Caco-2 (cell line): ENCODE measurements at regions not wholly inside any gene's neighbourhood (a gene's known extent, or its start where the extent isn't known, plus 50 kb on each side); places are given as distances from the start of the nearest gene placed in this dataset.

Source experiments
- BruUV-seq: library from RNA; stranded (reverse); fragments of 400-500 nt; replicated peaks from 2 replicates; lab custom pipeline; 2021; lab: Mats Ljungman, UMichigan
- CTCF ChIA-PET: fragments of 300-600 bp; sonication (Branson Sonifier 250); formaldehyde crosslinking; loops from one replicate; lab custom pipeline; 2022; ENCODE audit warnings: antibody characterized with exemption; lab: Charles Lee
- POLR2A ChIA-PET: fragments of 300-600 bp; sonication (Branson Sonifier 250); formaldehyde crosslinking; loops from one replicate; lab custom pipeline; 2022; ENCODE audit warnings: antibody characterized with exemption; lab: Charles Lee
- DNase-seq, 2 experiments: peaks; one replicate each; pipeline versions ENCODE4 v3.0.0 to v3.0.0-alpha.2; 2020 to 2022
- H3K27me3 ChIP-seq: replicated peaks from 2 replicates; pipeline ENCODE4 v1.6.0; 2011; ENCODE audit warnings: low read length; ENCODE audit not compliant: control insufficient read depth, insufficient read depth
- H3K36me3 ChIP-seq: 2 replicates; pipeline ENCODE4 v1.5.1; 2011; ENCODE audit warnings: low read length; ENCODE audit not compliant: control insufficient read depth, insufficient read depth
- H3K4me1 ChIP-seq: fragments of 250-450 bp; sonication (Bioruptor Pico); 2 replicates; pipeline ENCODE4 v1.5.1; 2020; ENCODE audit warnings: mild to moderate bottlenecking
- H3K4me3 ChIP-seq: 2 replicates; pipeline ENCODE4 v1.5.1; 2011; ENCODE audit warnings: low read depth, mild to moderate bottlenecking, control low read depth, low read length
- H3K9me3 ChIP-seq: fragments of 250-450 bp; sonication (Bioruptor Pico); 2 replicates; pipeline ENCODE4 v1.5.1; 2020; ENCODE audit warnings: mild to moderate bottlenecking, moderate library complexity
- H3K27ac Mint-ChIP-seq: one replicate; pipeline ENCODE4 v1.8.0; 2022; ENCODE audit warnings: mixed read lengths; ENCODE audit not compliant: unreplicated experiment
- H3K27me3 Mint-ChIP-seq: one replicate; pipeline ENCODE4 v1.8.0; 2022; ENCODE audit warnings: mixed read lengths; ENCODE audit not compliant: insufficient read depth, unreplicated experiment
- H3K36me3 Mint-ChIP-seq: one replicate; pipeline ENCODE4 v1.8.0; 2022; ENCODE audit warnings: mild to moderate bottlenecking, mixed read lengths; ENCODE audit not compliant: insufficient read depth, unreplicated experiment
- H3K4me1 Mint-ChIP-seq: one replicate; pipeline ENCODE4 v1.8.0; 2022; ENCODE audit warnings: low read depth, mixed read lengths; ENCODE audit not compliant: unreplicated experiment
- H3K4me3 Mint-ChIP-seq: one replicate; pipeline ENCODE4 v1.8.0; 2022; ENCODE audit warnings: mild to moderate bottlenecking, moderate library complexity, mixed read lengths; ENCODE audit not compliant: unreplicated experiment
- H3K9me3 Mint-ChIP-seq: one replicate; pipeline ENCODE4 v1.8.0; 2022; ENCODE audit warnings: mixed read lengths; ENCODE audit not compliant: unreplicated experiment
- intact Hi-C: fragments of 100-400 bp; cut with micrococcal nuclease; formaldehyde crosslinking; loops from one replicate; pipeline ENCODE4 v1.10.0; 2022; ENCODE audit not compliant: unreplicated experiment
- TF ChIP-seq, protein P1 (sequence below), 2 experiments: fragments of 200-600 bp in 1 of 2; IDR thresholded peaks; 1 replicate in 1 of 2; 2 replicates in 1 of 2; pipeline versions ENCODE4 v1.5.1 to v1.8.0; 2011 to 2022; ENCODE audit warnings: antibody characterized with exemption in 1 of 2, control low read depth in 1 of 2, inconsistent platforms in 1 of 2, low read depth in 1 of 2, low read length in 1 of 2, mild to moderate bottlenecking in 1 of 2, moderate library complexity in 1 of 2; ENCODE audit not compliant: insufficient read depth in 1 of 2, severe bottlenecking in 1 of 2, unreplicated experiment in 1 of 2

GRCh38 chr10:113450046-113450804 is 102.6 kb upstream of the HABP2 start:
- H3K4me3 Mint-ChIP-seq = no peak overlapping the region
- Histone ChIP-seq H3K36me3 (no peaks in the 10 kb centered on the region), H3K9me3 (no peaks in the 10 kb centered on the region), H3K27me3 (no peaks in the 10 kb centered on the region), H3K4me1 (peaks cover 23% of the 10 kb centered on the region), H3K4me3 (no peak overlapping the region)
- DNase-seq = no peak
- ChIA-PET POLR2A (no interaction called here), CTCF (no interaction called here)
- H3K4me1 Mint-ChIP-seq = peaks cover 7% of the 10 kb centered on the region
- BruUV-seq = no TSS peak
- no peaks in the 10 kb centered on the region for H3K9me3 Mint-ChIP-seq
- H3K27ac Mint-ChIP-seq = no peak overlapping the region
- H3K27me3 Mint-ChIP-seq = peaks cover 3% of the 10 kb centered on the region
- no peaks in the 10 kb centered on the region for H3K36me3 Mint-ChIP-seq
- TF ChIP-seq, protein P1, sequence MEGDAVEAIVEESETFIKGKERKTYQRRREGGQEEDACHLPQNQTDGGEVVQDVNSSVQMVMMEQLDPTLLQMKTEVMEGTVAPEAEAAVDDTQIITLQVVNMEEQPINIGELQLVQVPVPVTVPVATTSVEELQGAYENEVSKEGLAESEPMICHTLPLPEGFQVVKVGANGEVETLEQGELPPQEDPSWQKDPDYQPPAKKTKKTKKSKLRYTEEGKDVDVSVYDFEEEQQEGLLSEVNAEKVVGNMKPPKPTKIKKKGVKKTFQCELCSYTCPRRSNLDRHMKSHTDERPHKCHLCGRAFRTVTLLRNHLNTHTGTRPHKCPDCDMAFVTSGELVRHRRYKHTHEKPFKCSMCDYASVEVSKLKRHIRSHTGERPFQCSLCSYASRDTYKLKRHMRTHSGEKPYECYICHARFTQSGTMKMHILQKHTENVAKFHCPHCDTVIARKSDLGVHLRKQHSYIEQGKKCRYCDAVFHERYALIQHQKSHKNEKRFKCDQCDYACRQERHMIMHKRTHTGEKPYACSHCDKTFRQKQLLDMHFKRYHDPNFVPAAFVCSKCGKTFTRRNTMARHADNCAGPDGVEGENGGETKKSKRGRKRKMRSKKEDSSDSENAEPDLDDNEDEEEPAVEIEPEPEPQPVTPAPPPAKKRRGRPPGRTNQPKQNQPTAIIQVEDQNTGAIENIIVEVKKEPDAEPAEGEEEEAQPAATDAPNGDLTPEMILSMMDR (IDR thresholded peaks at IDR 0.05; ENCODE audit: insufficient read depth in 1 of 2, low read depth in 1 of 2, low read length in 1 of 2, severe bottlenecking in 1 of 2, unreplicated experiment in 1 of 2) = no peak
- intact Hi-C loops = no loop called here

- ChIA-PET POLR2A (no interaction called here), CTCF (no interaction called here)
- Histone ChIP-seq H3K36me3 (no peaks in the 10 kb centered on the region), H3K4me3 (no peak overlapping the region), H3K9me3 (no peaks in the 10 kb centered on the region), H3K4me1 (peaks cover 23% of the 10 kb centered on the region), H3K27me3 (no peaks in the 10 kb centered on the region)
- TF ChIP-seq, protein P1 (IDR thresholded peaks at IDR 0.05; ENCODE audit: insufficient read depth in 1 of 2, low read depth in 1 of 2, low read length in 1 of 2, severe bottlenecking in 1 of 2, unreplicated experiment in 1 of 2) = no peak
- no peak overlapping the region for H3K27ac Mint-ChIP-seq
- no peak overlapping the region for H3K4me3 Mint-ChIP-seq
- BruUV-seq = no TSS peak
- intact Hi-C loops = no loop called here
- peaks cover 7% of the 10 kb centered on the region for H3K4me1 Mint-ChIP-seq
- peaks cover 3% of the 10 kb centered on the region for H3K27me3 Mint-ChIP-seq
- H3K9me3 Mint-ChIP-seq = no peaks in the 10 kb centered on the region
- no peak for DNase-seq
- H3K36me3 Mint-ChIP-seq = no peaks in the 10 kb centered on the region
Measured at GRCh38 chr10:113450906-113451305, 101.9 kb upstream of the HABP2 start.

DNA sequence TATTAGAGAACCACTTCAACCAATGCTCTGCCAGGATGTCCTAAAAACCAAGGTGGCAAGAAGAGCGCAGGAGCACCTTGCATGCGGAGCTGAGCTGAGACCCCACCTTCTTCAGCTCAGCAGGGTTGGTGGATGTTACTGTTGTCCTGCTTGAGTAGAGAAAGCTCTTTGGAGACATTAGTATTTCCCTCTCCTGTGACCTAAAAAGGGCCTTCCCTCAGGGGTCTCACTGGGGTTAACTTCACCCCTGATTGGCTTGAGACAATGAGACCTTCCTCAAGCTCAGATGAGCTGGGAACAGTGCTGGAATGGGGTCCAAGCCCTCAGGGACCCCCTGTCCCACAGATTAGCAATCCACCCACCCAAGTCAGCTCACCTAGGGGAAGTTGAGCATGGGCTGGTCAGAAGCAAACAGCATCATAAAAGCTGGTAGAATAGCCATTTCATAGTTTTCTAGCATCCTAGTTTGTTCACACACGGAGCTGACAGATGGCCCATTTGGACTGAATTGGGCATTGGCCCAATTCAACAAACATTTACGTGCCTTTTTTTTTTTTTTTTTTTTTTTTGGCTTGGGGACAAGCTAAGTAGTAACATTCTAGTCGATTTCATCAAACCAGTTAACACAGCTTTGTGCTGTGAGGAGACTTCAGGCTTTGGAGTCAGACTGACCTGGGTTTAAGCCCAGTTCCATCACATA is 100.6 kb upstream of the HABP2 start:
- Mint-ChIP-seq H3K4me1 (no peaks in the 10 kb centered on the region), H3K27ac (no peak overlapping the region), H3K27me3 (peaks cover 3% of the 10 kb centered on the region), H3K36me3 (no peaks in the 10 kb centered on the region), H3K4me3 (no peak overlapping the region), H3K9me3 (peaks cover 2% of the 10 kb centered on the region)
- DNase-seq = no peak
- TF ChIP-seq, protein P1 (IDR thresholded peaks at IDR 0.05; ENCODE audit: insufficient read depth in 1 of 2, low read depth in 1 of 2, low read length in 1 of 2, severe bottlenecking in 1 of 2, unreplicated experiment in 1 of 2) = no peak
- peaks cover 14% of the 10 kb centered on the region for H3K4me1 ChIP-seq
- ChIA-PET CTCF (interaction anchor here (0.7 kb wide), 2 partner anchors 106 to 233 kb away, joined by 4 to 6 read pairs; no protein-coding TSS in a partner anchor), POLR2A (no interaction called here)
- no peaks in the 10 kb centered on the region for H3K36me3 ChIP-seq
- BruUV-seq = no TSS peak
- H3K4me3 ChIP-seq = no peak overlapping the region
- no peaks in the 10 kb centered on the region for H3K27me3 ChIP-seq
- intact Hi-C loops = no loop called here
- H3K9me3 ChIP-seq = no peaks in the 10 kb centered on the region
